B cell (primary cell): ENCODE measurements at regions not wholly inside any gene's neighbourhood (a gene's known extent, or its start where the extent isn't known, plus 50 kb on each side); places are given as distances from the start of the nearest gene placed in this dataset.
"Not testable (repeated sequence)": the region's sequence is repeated elsewhere in the genome, so short reads cannot be mapped to it uniquely, and the experiment has no call there.

Experiments used
- ATAC-seq: fragments of 200-7000 bp; cut with Tn5 transposase; one replicate; pipeline ENCODE4 v1.10.0; 2021; ENCODE audit warnings: low read depth, mild to moderate bottlenecking, moderate number of reproducible peaks, moderate library complexity
- CTCF ChIA-PET: fragments of 350-600 bp; sonication (Branson Sonifier 250); formaldehyde crosslinking; loops from one replicate; lab custom pipeline; 2021; ENCODE audit warnings: antibody characterized with exemption, inconsistent platforms; lab: Charles Lee
- POLR2A ChIA-PET: fragments of 350-600 bp; sonication (Branson Sonifier 250); formaldehyde crosslinking; loops from one replicate; lab custom pipeline; 2021; ENCODE audit warnings: antibody characterized with exemption; lab: Charles Lee
- DNase-seq: peaks from one replicate; pipeline ENCODE4 v3.0.0; 2013
- H2AFZ ChIP-seq: 2 replicates; pipeline ENCODE4 v1.6.1; 2012; ENCODE audit warnings: mild to moderate bottlenecking, low read depth, low read length; ENCODE audit not compliant: insufficient read depth, poor library complexity, severe bottlenecking
- H3K27ac ChIP-seq, 2 donors: 1 replicate in 1 of 2; 2 replicates in 1 of 2; pipeline ENCODE4 v1.5.1; 2012 to 2013; ENCODE audit warnings: low read length in 2 of 2, mild to moderate bottlenecking in 2 of 2, moderate library complexity in 1 of 2
- H3K27me3 ChIP-seq, 4 experiments: fragments of 200-600 bp in 1 of 4; sonication (generic) in 1 of 4; replicated peaks in 1 of 4; 1 replicate in 2 of 4; 2 replicates in 2 of 4; pipeline versions ENCODE4 v1.6.1 to v1.7.0; 2013 to 2016; ENCODE audit warnings: low read length in 3 of 4, mild to moderate bottlenecking in 2 of 4, mixed read lengths in 1 of 4, moderate library complexity in 1 of 4; ENCODE audit not compliant: insufficient read depth in 4 of 4, control insufficient read depth in 3 of 4; ENCODE audit errors: control extremely low read depth in 1 of 4
- H3K36me3 ChIP-seq, 2 experiments: replicated peaks in 1 of 2; 1 replicate in 1 of 2; 2 replicates in 1 of 2; pipeline versions ENCODE4 v1.6.1 to v1.7.1; 2013; ENCODE audit warnings: low read length in 1 of 2; ENCODE audit not compliant: insufficient read depth in 2 of 2, control insufficient read depth in 1 of 2; ENCODE audit errors: control extremely low read depth in 1 of 2, extremely low read depth in 1 of 2
- H3K4me1 ChIP-seq, 2 donors: fragments of 200-600 bp in 1 of 2; sonication (generic) in 1 of 2; 1 replicate in 1 of 2; 2 replicates in 1 of 2; pipeline versions ENCODE4 v1.5.1 to v1.6.1; 2013 to 2017; ENCODE audit warnings: low read length in 2 of 2; ENCODE audit not compliant: control insufficient read depth in 2 of 2, insufficient read depth in 2 of 2
- H3K4me2 ChIP-seq: replicated peaks from 2 replicates; pipeline ENCODE3; 2012; ENCODE audit warnings: mild to moderate bottlenecking, low read depth, low read length; ENCODE audit not compliant: poor library complexity, severe bottlenecking
- H3K4me3 ChIP-seq, 5 experiments: fragments of 200-600 bp in 1 of 5; sonication (generic) in 1 of 5; 1 replicate in 3 of 5; 2 replicates in 2 of 5; pipeline versions ENCODE4 v1.5.1 to v1.7.0; 2011 to 2016; ENCODE audit warnings: low read length in 4 of 5, mild to moderate bottlenecking in 4 of 5, low read depth in 2 of 5, control low read depth in 1 of 5, moderate library complexity in 1 of 5; ENCODE audit not compliant: insufficient read depth in 1 of 5; ENCODE audit errors: control extremely low read depth in 1 of 5, extremely low read depth in 1 of 5
- H3K79me2 ChIP-seq: fragments of 200-600 bp; sonication (generic); one replicate; pipeline ENCODE4 v1.6.0; 2016; ENCODE audit warnings: low read length; ENCODE audit not compliant: control insufficient read depth, insufficient read depth
- H3K9ac ChIP-seq: fragments of 200-600 bp; sonication (generic); 2 replicates; pipeline ENCODE4 v1.6.1; 2017; ENCODE audit warnings: mild to moderate bottlenecking, low read length, moderate library complexity
- H3K9me3 ChIP-seq, 3 donors: one replicate each; pipeline versions ENCODE4 v1.6.1 to v1.7.1; 2013; ENCODE audit warnings: low read length in 2 of 3; ENCODE audit not compliant: control insufficient read depth in 2 of 3, insufficient read depth in 1 of 3; ENCODE audit errors: control extremely low read depth in 1 of 3
- H4K20me1 ChIP-seq: 2 replicates; pipeline ENCODE4 v1.6.0; 2012; ENCODE audit warnings: mild to moderate bottlenecking, low read length; ENCODE audit not compliant: insufficient read depth, control insufficient read depth, poor library complexity, severe bottlenecking
- H3K27ac Mint-ChIP-seq: one replicate; pipeline ENCODE4 v1.8.0; 2021; ENCODE audit warnings: mixed read lengths
- H3K27me3 Mint-ChIP-seq: one replicate; pipeline ENCODE4 v1.8.0; 2021; ENCODE audit warnings: mixed read lengths
- H3K4me1 Mint-ChIP-seq: one replicate; pipeline ENCODE4 v1.8.0; 2021; ENCODE audit warnings: mixed read lengths
- H3K4me3 Mint-ChIP-seq: one replicate; pipeline ENCODE4 v1.8.0; 2021; ENCODE audit warnings: mixed read lengths
- H3K9me3 Mint-ChIP-seq: one replicate; pipeline ENCODE4 v1.8.0; 2022; ENCODE audit warnings: mixed read lengths; ENCODE audit not compliant: insufficient read depth
- EZH2 ChIP-seq: IDR thresholded peaks from 2 replicates; pipeline ENCODE4 v1.6.1; 2012; ENCODE audit warnings: borderline replicate concordance, low read depth, mild to moderate bottlenecking, moderate library complexity, low read length; ENCODE audit not compliant: insufficient read depth, poor library complexity, severe bottlenecking
- WGBS: methylation state at CpG from one replicate; pipeline ENCODE4 v1.1.5; 2013; ENCODE audit warnings: missing lambda C conversion rate; ENCODE audit not compliant: insufficient coverage; 5-methylcytosine and 5-hydroxymethylcytosine counted together
- intact Hi-C: fragments of 100-400 bp; cut with micrococcal nuclease; formaldehyde crosslinking; loops from one replicate; pipeline ENCODE4 v1.10.0; 2022
- TF ChIP-seq, protein P1 (sequence below): fragments of 200-600 bp; IDR thresholded peaks from one replicate; pipeline ENCODE4 v1.8.0; 2022; ENCODE audit warnings: antibody characterized with exemption, mild to moderate bottlenecking

DNA sequence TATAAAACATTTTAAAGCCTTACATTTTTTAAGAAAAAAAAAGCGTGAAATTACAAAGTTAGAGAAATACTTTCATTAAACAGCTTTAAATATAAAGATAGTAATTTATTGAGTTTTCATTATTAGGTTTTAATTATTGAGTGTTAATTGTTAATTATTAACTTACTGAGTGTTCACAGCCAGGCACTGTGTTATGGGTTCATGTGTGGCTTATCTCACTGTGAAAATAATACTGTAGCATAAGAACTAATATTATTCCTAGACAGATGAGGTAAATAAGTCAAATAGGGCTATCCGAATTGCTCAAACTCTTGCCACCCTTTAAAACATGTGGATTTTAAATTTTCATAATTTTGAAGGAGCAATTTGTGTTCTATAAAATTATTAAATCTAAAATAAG, 956.1 kb upstream of the PCDH20 start:
- no peak for DNase-seq
- no peaks in the 10 kb centered on the region for H3K27me3 ChIP-seq
- no peaks in the 10 kb centered on the region for H3K79me2 ChIP-seq
- H3K9me3 Mint-ChIP-seq = no peaks in the 10 kb centered on the region
- H3K27me3 Mint-ChIP-seq = no peaks in the 10 kb centered on the region
- CTCF ChIA-PET = no interaction called here
- H4K20me1 ChIP-seq = no peaks in the 10 kb centered on the region
- no peak overlapping the region for H3K9ac ChIP-seq
- no peak overlapping the region for H3K27ac ChIP-seq
- TF ChIP-seq, protein P1, sequence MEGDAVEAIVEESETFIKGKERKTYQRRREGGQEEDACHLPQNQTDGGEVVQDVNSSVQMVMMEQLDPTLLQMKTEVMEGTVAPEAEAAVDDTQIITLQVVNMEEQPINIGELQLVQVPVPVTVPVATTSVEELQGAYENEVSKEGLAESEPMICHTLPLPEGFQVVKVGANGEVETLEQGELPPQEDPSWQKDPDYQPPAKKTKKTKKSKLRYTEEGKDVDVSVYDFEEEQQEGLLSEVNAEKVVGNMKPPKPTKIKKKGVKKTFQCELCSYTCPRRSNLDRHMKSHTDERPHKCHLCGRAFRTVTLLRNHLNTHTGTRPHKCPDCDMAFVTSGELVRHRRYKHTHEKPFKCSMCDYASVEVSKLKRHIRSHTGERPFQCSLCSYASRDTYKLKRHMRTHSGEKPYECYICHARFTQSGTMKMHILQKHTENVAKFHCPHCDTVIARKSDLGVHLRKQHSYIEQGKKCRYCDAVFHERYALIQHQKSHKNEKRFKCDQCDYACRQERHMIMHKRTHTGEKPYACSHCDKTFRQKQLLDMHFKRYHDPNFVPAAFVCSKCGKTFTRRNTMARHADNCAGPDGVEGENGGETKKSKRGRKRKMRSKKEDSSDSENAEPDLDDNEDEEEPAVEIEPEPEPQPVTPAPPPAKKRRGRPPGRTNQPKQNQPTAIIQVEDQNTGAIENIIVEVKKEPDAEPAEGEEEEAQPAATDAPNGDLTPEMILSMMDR = no peak
- no peak for TF ChIP-seq EZH2
- H3K4me3 Mint-ChIP-seq = no peak overlapping the region
- H3K4me1 Mint-ChIP-seq = no peaks in the 10 kb centered on the region
- WGBS = no CpG with 5 or more reads among the region's 2 CpGs
- no peak for ATAC-seq
- intact Hi-C loops = no loop called here
- no peak overlapping the region for H3K27ac Mint-ChIP-seq
- H3K4me1 ChIP-seq = no peaks in the 10 kb centered on the region
- no peak overlapping the region for H3K4me2 ChIP-seq
- H3K36me3 ChIP-seq = no peaks in the 10 kb centered on the region
- POLR2A ChIA-PET = no interaction called here
- no peak overlapping the region for H3K4me3 ChIP-seq
- H3K9me3 ChIP-seq = no peaks in the 10 kb centered on the region
- no peak overlapping the region for H2AFZ ChIP-seq

DNA sequence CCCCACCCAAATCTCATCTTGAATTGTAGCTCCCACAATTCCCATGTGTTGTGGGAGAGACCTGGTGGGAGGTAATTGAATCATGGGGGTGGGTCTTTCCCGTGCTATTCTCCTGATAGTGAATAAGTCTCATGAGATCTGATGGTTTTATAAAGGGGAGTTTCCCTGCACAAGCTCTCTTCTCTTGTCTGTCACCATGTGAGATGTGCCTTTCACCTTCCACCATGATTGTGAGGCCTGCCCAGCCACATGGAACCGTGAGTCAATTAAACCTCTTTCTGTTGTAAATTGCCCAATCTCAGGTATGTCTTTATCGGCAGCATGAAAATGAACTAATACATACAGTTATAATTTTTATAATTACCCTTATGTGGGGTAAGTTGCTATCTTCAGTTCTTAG, 952.3 kb upstream of the PCDH20 start:
- DNase-seq, H4K20me1 ChIP-seq, ATAC-seq, H3K27ac Mint-ChIP-seq, H3K9ac ChIP-seq, H3K4me2 ChIP-seq, intact Hi-C loops, H3K79me2 ChIP-seq, POLR2A ChIA-PET, H3K27me3 Mint-ChIP-seq, H3K4me1 ChIP-seq, CTCF ChIA-PET, H3K4me3 ChIP-seq, H3K27ac ChIP-seq, H3K9me3 ChIP-seq, H3K4me3 Mint-ChIP-seq, H3K36me3 ChIP-seq, H3K27me3 ChIP-seq, H3K9me3 Mint-ChIP-seq, H3K4me1 Mint-ChIP-seq, H2AFZ ChIP-seq: not testable (repeated sequence)
- WGBS = no CpG with 5 or more reads among the region's 3 CpGs
